T-helper 17 cell (primary cell): ENCODE measurements at regions not wholly inside any gene's neighbourhood (a gene's known extent, or its start where the extent isn't known, plus 50 kb on each side); places are given as distances from the start of the nearest gene placed in this dataset.
A peak's percentile ranks its signal among the peaks of the same experiment; 100 is the strongest.
"Not testable (repeated sequence)": the region's sequence is repeated elsewhere in the genome, so short reads cannot be mapped to it uniquely, and the experiment has no call there.

Experiments
- ATAC-seq: fragments of 150-1000 bp; cut with Tn5 transposase; 2 replicates; pipeline ENCODE4 v1.10.0; 2021; ENCODE audit warnings: mild to moderate bottlenecking, moderate library complexity
- DNase-seq, 3 donors: peaks; one replicate each; pipeline versions ENCODE4 v3.0.0 to v3.0.0-alpha.2; 2020 to 2021
- H3K9me3 ChIP-seq: one replicate; pipeline ENCODE4 v1.7.0; 2013; ENCODE audit warnings: low read length, mild to moderate bottlenecking; ENCODE audit not compliant: control insufficient read depth, poor library complexity, severe bottlenecking
- H3K27ac Mint-ChIP-seq: one replicate; pipeline ENCODE4 v1.8.0; 2022; ENCODE audit warnings: mild to moderate bottlenecking, moderate library complexity, mixed read lengths
- H3K27me3 Mint-ChIP-seq: one replicate; pipeline ENCODE4 v1.8.0; 2022; ENCODE audit warnings: mixed read lengths
- H3K36me3 Mint-ChIP-seq: one replicate; pipeline ENCODE4 v1.8.0; 2022; ENCODE audit warnings: low read depth, mixed read lengths
- H3K4me1 Mint-ChIP-seq: one replicate; pipeline ENCODE4 v1.8.0; 2022; ENCODE audit warnings: mild to moderate bottlenecking, mixed read lengths
- H3K4me3 Mint-ChIP-seq: one replicate; pipeline ENCODE4 v1.8.0; 2022; ENCODE audit warnings: mild to moderate bottlenecking, moderate library complexity, mixed read lengths

GRCh38 chr2:43158259-43158880, 68.0 kb downstream of the ZFP36L2 start:
- H3K4me1 Mint-ChIP-seq, result peaks cover 43% of the 10 kb centered on the region
- no peaks in the 10 kb centered on the region for H3K27me3 Mint-ChIP-seq
- peaks cover 2% of the 10 kb centered on the region for H3K36me3 Mint-ChIP-seq
- no peaks in the 10 kb centered on the region for H3K9me3 ChIP-seq
- H3K4me3 Mint-ChIP-seq, result peak overlapping the region; percentile 92
- DNase-seq, result no peak
- peak overlapping the region; percentile 99 for H3K27ac Mint-ChIP-seq
- peak; percentile 43 for ATAC-seq

- Mint-ChIP-seq H3K4me3 (no peak overlapping the region), H3K27me3 (no peaks in the 10 kb centered on the region), H3K36me3 (peaks cover 2% of the 10 kb centered on the region), H3K27ac (peak overlapping the region; percentile 99), H3K4me1 (peaks cover 46% of the 10 kb centered on the region)
- no peaks in the 10 kb centered on the region for H3K9me3 ChIP-seq
- no peak for DNase-seq
- ATAC-seq, result no peak
Measured at GRCh38 chr2:43157506-43158246, 68.7 kb downstream of the ZFP36L2 start.

- Mint-ChIP-seq H3K36me3 (peaks cover 2% of the 10 kb centered on the region), H3K27ac (peak overlapping the region; percentile 70), H3K4me3 (no peak overlapping the region), H3K4me1 (peaks cover 37% of the 10 kb centered on the region), H3K27me3 (no peaks in the 10 kb centered on the region)
- H3K9me3 ChIP-seq, result no peaks in the 10 kb centered on the region
- ATAC-seq, result no peak
- DNase-seq, result no peak
Measured at GRCh38 chr2:43155851-43156411, 70.5 kb downstream of the ZFP36L2 start.

- Mint-ChIP-seq H3K27me3 (no peaks in the 10 kb centered on the region), H3K4me3 (no peak overlapping the region), H3K27ac (peak overlapping the region; percentile 70), H3K36me3 (peaks cover 2% of the 10 kb centered on the region), H3K4me1 (peaks cover 38% of the 10 kb centered on the region)
- no peaks in the 10 kb centered on the region for H3K9me3 ChIP-seq
- no peak for ATAC-seq
- DNase-seq, result no peak
Measured at GRCh38 chr2:43154685-43155084, 71.7 kb downstream of the ZFP36L2 start.

- Mint-ChIP-seq H3K4me3 (peak overlapping the region; percentile 50), H3K27ac (peak overlapping the region; percentile 77)
- no peak for DNase-seq
Measured at GRCh38 chr2:43152741-43153647, 73.4 kb downstream of the ZFP36L2 start.

GRCh38 chr2:43152186-43152585, 74.2 kb downstream of the ZFP36L2 start:
- Mint-ChIP-seq H3K27ac (peak overlapping the region; percentile 77), H3K4me1 (peaks cover 34% of the 10 kb centered on the region), H3K36me3 (peaks cover 2% of the 10 kb centered on the region), H3K27me3 (no peaks in the 10 kb centered on the region), H3K4me3 (no peak overlapping the region)
- no peaks in the 10 kb centered on the region for H3K9me3 ChIP-seq
- ATAC-seq (no peak), DNase-seq (no peak)

More at GRCh38 chr2:43152741-43153647, 73.4 kb downstream of the ZFP36L2 start:
- no peaks in the 10 kb centered on the region for H3K27me3 Mint-ChIP-seq
- peaks cover 2% of the 10 kb centered on the region for H3K36me3 Mint-ChIP-seq
- peaks cover 34% of the 10 kb centered on the region for H3K4me1 Mint-ChIP-seq
- no peaks in the 10 kb centered on the region for H3K9me3 ChIP-seq
- no peak for ATAC-seq

GRCh38 chr2:43149482-43150107, 76.8 kb downstream of the ZFP36L2 start:
- Mint-ChIP-seq H3K36me3 (peaks cover 2% of the 10 kb centered on the region), H3K27ac (peak overlapping the region; percentile 42), H3K27me3 (no peaks in the 10 kb centered on the region), H3K4me1 (peaks cover 25% of the 10 kb centered on the region), H3K4me3 (peak overlapping the region; percentile 39)
- no peak for DNase-seq
- H3K9me3 ChIP-seq, result no peaks in the 10 kb centered on the region
- ATAC-seq, result peak; percentile 40

GRCh38 chr2:43146083-43146482, 80.3 kb downstream of the ZFP36L2 start:
- H3K27me3 Mint-ChIP-seq, result no peaks in the 10 kb centered on the region
- no peaks in the 10 kb centered on the region for H3K36me3 Mint-ChIP-seq
- H3K4me3 Mint-ChIP-seq, result no peak overlapping the region
- peaks cover 27% of the 10 kb centered on the region for H3K4me1 Mint-ChIP-seq
- DNase-seq (no peak), ATAC-seq (no peak)
- no peaks in the 10 kb centered on the region for H3K9me3 ChIP-seq
- no peak overlapping the region for H3K27ac Mint-ChIP-seq

GRCh38 chr2:43144263-43144662, 82.1 kb downstream of the ZFP36L2 start:
- Mint-ChIP-seq H3K36me3 (no peaks in the 10 kb centered on the region), H3K4me3 (no peak overlapping the region), H3K4me1 (peaks cover 25% of the 10 kb centered on the region), H3K27me3 (no peaks in the 10 kb centered on the region), H3K27ac (peak overlapping the region; percentile 63)
- ATAC-seq (no peak), DNase-seq (no peak)
- no peaks in the 10 kb centered on the region for H3K9me3 ChIP-seq

- no peak for DNase-seq
- Mint-ChIP-seq H3K27me3 (no peaks in the 10 kb centered on the region), H3K36me3 (no peaks in the 10 kb centered on the region), H3K27ac (peak overlapping the region; percentile 63), H3K4me3 (no peak overlapping the region), H3K4me1 (peaks cover 22% of the 10 kb centered on the region)
- ATAC-seq, result no peak
- no peaks in the 10 kb centered on the region for H3K9me3 ChIP-seq
Measured at GRCh38 chr2:43143756-43144155, 82.7 kb downstream of the ZFP36L2 start.

GRCh38 chr2:43142921-43143438, 83.4 kb downstream of the ZFP36L2 start:
- ATAC-seq, result peak; percentile 76
- H3K9me3 ChIP-seq, result no peaks in the 10 kb centered on the region

GRCh38 chr2:43141636-43142151, 84.7 kb downstream of the ZFP36L2 start:
- H3K27ac Mint-ChIP-seq, result peak overlapping the region; percentile 99
- not testable (repeated sequence) for DNase-seq, ATAC-seq, H3K27me3 Mint-ChIP-seq, H3K36me3 Mint-ChIP-seq, H3K9me3 ChIP-seq
- peaks cover 39% of the 10 kb centered on the region for H3K4me1 Mint-ChIP-seq
- H3K4me3 Mint-ChIP-seq, result peak overlapping the region; percentile 43

More at GRCh38 chr2:43142921-43143438, 83.4 kb downstream of the ZFP36L2 start:
- Mint-ChIP-seq H3K27me3 (no peaks in the 10 kb centered on the region), H3K4me3 (peak overlapping the region; percentile 75), H3K4me1 (peaks cover 26% of the 10 kb centered on the region), H3K27ac (peak overlapping the region; percentile 83), H3K36me3 (no peaks in the 10 kb centered on the region)
- DNase-seq, result no peak
